ENCODE measurements at regions not wholly inside any gene's neighbourhood (a gene's known extent, or its start where the extent isn't known, plus 50 kb on each side); places are given as distances from the start of the nearest gene placed in this dataset.

GRCh38 chr3:20743553-20744321, 557.7 kb upstream of the SGO1 start:
- TF ChIP-seq CTCF (IDR thresholded peaks at IDR 0.05; ENCODE audit: low read depth, low read length) (no peak), MYC (IDR thresholded peaks at IDR 0.05; ENCODE audit: low read depth, low read length) (no peak), POLR2A (IDR thresholded peaks at IDR 0.05; ENCODE audit: extremely low read depth, insufficient read length) (no peak), MAX (IDR thresholded peaks at IDR 0.05; ENCODE audit: low read depth, low read length) (no peak)

Measured in NB4 (cell line).